ENCODE measurements at regions not wholly inside any gene's neighbourhood (a gene's known extent, or its start where the extent isn't known, plus 50 kb on each side); places are given as distances from the start of the nearest gene placed in this dataset.

- no TSS peak for BruUV-seq (replicated peaks)
- intact Hi-C loops (cut with micrococcal nuclease; ENCODE audit: unreplicated experiment) (no loop called here), in situ Hi-C loops (cut with MboI) (no loop called here)
- Histone ChIP-seq H3K27ac (ENCODE audit: control insufficient read depth, insufficient read depth) (no peak overlapping the region), H3K9me3 (replicated peaks; ENCODE audit: control insufficient read depth, insufficient read depth, low read length) (no peaks in the 10 kb centered on the region), H3K4me2 (ENCODE audit: control insufficient read depth, insufficient read depth) (no peak overlapping the region), H4K20me1 (ENCODE audit: control insufficient read depth, insufficient read depth) (no peaks in the 10 kb centered on the region), H3K27me3 (replicated peaks in 1 of 2; ENCODE audit: control insufficient read depth in 2 of 2, insufficient read depth in 2 of 2, low read length in 1 of 2) (no peaks in the 10 kb centered on the region), H3K4me3 (no peak overlapping the region), H3K36me3 (ENCODE audit: control insufficient read depth in 2 of 2, insufficient read depth in 2 of 2, low read length in 1 of 2) (no peaks in the 10 kb centered on the region), H2AFZ (ENCODE audit: control insufficient read depth, low read depth, low read length) (no peak overlapping the region), H3K4me1 (ENCODE audit: control insufficient read depth, insufficient read depth, low read length) (no peaks in the 10 kb centered on the region), H3K79me2 (ENCODE audit: control insufficient read depth, insufficient read depth, low read length) (no peaks in the 10 kb centered on the region), H3K9ac (ENCODE audit: control insufficient read depth, insufficient read depth, low read length) (no peak overlapping the region)
- 25% methylated on average over 5 of the region's 5 CpGs for WGBS (ENCODE audit: insufficient coverage, insufficient replicate concordance, low lambda C conversion rate, missing lambda C conversion rate)
- DNase-seq (ENCODE audit: low read depth, low spot score): no peak
- ChIA-PET CTCF (no interaction called here), RAD21 (ENCODE audit: unreplicated experiment) (no interaction called here), POLR2A (no interaction called here), SMC1A (ENCODE audit: uncharacterized antibody, unreplicated experiment) (no interaction called here)
- ATAC-seq: no peak
- FAIRE-seq: no peak
- TF ChIP-seq EGR1 (IDR thresholded peaks at IDR 0.05; ENCODE audit: borderline replicate concordance in 1 of 2, low read depth in 2 of 2, low read length in 2 of 2) (no peak), BRCA1 (IDR thresholded peaks at IDR 0.05; ENCODE audit: low read depth, low read length) (no peak), REST (IDR thresholded peaks at IDR 0.05; ENCODE audit: low read depth, low read length) (no peak), POLR2AphosphoS2 (IDR thresholded peaks at IDR 0.05; ENCODE audit: low read depth, low read length) (no peak), SKIL (IDR thresholded peaks at IDR 0.05; ENCODE audit: low read depth, poor library complexity, severe bottlenecking) (no peak), CHD2 (IDR thresholded peaks at IDR 0.05; ENCODE audit: borderline replicate concordance, low read depth, low read length) (no peak), CUX1 (IDR thresholded peaks at IDR 0.05; ENCODE audit: insufficient replicate concordance, low read depth, low read length) (no peak), CEBPB (IDR thresholded peaks at IDR 0.05; ENCODE audit: borderline replicate concordance in 1 of 2, low read depth in 2 of 2, low read length in 2 of 2) (no peak), KDM1A (IDR thresholded peaks at IDR 0.05; ENCODE audit: borderline replicate concordance) (no peak), RUNX3 (IDR thresholded peaks at IDR 0.05; ENCODE audit: low read length) (no peak), STAT3 (IDR thresholded peaks at IDR 0.05; ENCODE audit: low read depth, low read length) (no peak)
Measured at GRCh38 chr4:64014647-64015046, 394.6 kb downstream of the TECRL start.

Measured in GM12878 (cell line).